ENCODE measurements at regions not wholly inside any gene's neighbourhood (a gene's known extent, or its start where the extent isn't known, plus 50 kb on each side); places are given as distances from the start of the nearest gene placed in this dataset.

DNA sequence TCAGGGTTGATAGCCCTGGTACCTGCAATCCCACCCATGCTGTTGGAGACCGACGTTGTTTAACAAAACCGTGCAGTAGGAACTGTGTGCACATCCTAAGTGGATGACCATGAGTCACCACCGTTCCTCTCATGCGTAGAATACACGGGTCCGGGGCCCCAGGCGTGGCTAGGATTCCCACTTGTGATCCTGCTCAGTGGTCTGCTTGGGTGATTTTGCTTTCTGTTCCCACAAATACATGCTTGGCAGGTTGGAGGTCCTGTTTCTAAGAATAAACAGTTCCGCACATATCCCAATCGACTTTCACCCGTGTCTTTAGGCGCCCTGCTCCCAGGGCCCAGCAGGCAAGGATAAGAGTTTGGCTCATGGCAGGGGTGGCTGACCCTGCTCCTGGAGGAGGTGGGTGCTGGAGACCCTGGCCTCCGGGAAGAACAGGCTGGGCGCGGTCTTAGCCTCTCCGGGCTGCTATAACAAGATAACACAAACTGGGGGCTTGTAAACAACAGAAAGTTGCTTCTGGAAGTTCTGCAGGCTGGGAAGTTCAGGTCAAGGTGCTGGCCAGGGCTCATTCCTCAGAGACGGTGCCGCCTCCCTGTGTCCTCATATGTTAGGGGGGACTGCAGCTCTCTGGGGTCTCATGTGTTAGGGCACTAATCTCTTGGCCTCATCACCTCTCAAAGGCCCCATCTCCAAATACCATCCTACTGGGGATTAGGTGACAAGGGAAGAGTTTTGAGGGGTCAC, 1028.3 kb downstream of the BRD1 start:
- TF ChIP-seq SIN3A (IDR thresholded peaks at IDR 0.05; ENCODE audit: borderline replicate concordance, insufficient read depth, low read depth, low read length) (no peak), POLR2AphosphoS5 (IDR thresholded peaks at IDR 0.05; ENCODE audit: low read depth, low read length) (no peak), TCF7L2 (IDR thresholded peaks at IDR 0.05; ENCODE audit: low read depth, low read length) (no peak)
- TF ChIP-seq, protein P1, sequence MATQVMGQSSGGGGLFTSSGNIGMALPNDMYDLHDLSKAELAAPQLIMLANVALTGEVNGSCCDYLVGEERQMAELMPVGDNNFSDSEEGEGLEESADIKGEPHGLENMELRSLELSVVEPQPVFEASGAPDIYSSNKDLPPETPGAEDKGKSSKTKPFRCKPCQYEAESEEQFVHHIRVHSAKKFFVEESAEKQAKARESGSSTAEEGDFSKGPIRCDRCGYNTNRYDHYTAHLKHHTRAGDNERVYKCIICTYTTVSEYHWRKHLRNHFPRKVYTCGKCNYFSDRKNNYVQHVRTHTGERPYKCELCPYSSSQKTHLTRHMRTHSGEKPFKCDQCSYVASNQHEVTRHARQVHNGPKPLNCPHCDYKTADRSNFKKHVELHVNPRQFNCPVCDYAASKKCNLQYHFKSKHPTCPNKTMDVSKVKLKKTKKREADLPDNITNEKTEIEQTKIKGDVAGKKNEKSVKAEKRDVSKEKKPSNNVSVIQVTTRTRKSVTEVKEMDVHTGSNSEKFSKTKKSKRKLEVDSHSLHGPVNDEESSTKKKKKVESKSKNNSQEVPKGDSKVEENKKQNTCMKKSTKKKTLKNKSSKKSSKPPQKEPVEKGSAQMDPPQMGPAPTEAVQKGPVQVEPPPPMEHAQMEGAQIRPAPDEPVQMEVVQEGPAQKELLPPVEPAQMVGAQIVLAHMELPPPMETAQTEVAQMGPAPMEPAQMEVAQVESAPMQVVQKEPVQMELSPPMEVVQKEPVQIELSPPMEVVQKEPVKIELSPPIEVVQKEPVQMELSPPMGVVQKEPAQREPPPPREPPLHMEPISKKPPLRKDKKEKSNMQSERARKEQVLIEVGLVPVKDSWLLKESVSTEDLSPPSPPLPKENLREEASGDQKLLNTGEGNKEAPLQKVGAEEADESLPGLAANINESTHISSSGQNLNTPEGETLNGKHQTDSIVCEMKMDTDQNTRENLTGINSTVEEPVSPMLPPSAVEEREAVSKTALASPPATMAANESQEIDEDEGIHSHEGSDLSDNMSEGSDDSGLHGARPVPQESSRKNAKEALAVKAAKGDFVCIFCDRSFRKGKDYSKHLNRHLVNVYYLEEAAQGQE (IDR thresholded peaks at IDR 0.05; ENCODE audit: insufficient read depth in 1 of 2, low read depth in 2 of 2, low read length in 1 of 2) = no peak
- TF ChIP-seq, protein P2, sequence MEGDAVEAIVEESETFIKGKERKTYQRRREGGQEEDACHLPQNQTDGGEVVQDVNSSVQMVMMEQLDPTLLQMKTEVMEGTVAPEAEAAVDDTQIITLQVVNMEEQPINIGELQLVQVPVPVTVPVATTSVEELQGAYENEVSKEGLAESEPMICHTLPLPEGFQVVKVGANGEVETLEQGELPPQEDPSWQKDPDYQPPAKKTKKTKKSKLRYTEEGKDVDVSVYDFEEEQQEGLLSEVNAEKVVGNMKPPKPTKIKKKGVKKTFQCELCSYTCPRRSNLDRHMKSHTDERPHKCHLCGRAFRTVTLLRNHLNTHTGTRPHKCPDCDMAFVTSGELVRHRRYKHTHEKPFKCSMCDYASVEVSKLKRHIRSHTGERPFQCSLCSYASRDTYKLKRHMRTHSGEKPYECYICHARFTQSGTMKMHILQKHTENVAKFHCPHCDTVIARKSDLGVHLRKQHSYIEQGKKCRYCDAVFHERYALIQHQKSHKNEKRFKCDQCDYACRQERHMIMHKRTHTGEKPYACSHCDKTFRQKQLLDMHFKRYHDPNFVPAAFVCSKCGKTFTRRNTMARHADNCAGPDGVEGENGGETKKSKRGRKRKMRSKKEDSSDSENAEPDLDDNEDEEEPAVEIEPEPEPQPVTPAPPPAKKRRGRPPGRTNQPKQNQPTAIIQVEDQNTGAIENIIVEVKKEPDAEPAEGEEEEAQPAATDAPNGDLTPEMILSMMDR (IDR thresholded peaks at IDR 0.05) = no peak
- BruUV-seq (replicated peaks) = no TSS peak
- in situ Hi-C loops (cut with HindIII; ENCODE audit: low pct_unique_long_range_greater_than_20kb, low sequenced_read_pairs) (no loop called here), intact Hi-C loops (cut with micrococcal nuclease; ENCODE audit: unreplicated experiment) (no loop called here)
- Histone ChIP-seq H3K27me3 (ENCODE audit: control insufficient read depth, insufficient read depth, low read length) (no peaks in the 10 kb centered on the region), H3K27ac (ENCODE audit: low read length) (no peak overlapping the region), H3K4me1 (ENCODE audit: control insufficient read depth, insufficient read depth, low read length) (no peaks in the 10 kb centered on the region), H3K36me3 (ENCODE audit: control insufficient read depth, insufficient read depth, low read length) (no peaks in the 10 kb centered on the region), H3K9me3 (ENCODE audit: control insufficient read depth, insufficient read depth, low read depth, low read length) (no peaks in the 10 kb centered on the region), H3K4me3 (ENCODE audit: low read depth in 2 of 2, low read length in 2 of 2) (no peak overlapping the region)
- ATAC-seq (no peak), DNase-seq (ENCODE audit: low read depth, low spot score) (no peak)
- ChIA-PET POLR2A (no interaction called here), CTCF (no interaction called here)

DNA sequence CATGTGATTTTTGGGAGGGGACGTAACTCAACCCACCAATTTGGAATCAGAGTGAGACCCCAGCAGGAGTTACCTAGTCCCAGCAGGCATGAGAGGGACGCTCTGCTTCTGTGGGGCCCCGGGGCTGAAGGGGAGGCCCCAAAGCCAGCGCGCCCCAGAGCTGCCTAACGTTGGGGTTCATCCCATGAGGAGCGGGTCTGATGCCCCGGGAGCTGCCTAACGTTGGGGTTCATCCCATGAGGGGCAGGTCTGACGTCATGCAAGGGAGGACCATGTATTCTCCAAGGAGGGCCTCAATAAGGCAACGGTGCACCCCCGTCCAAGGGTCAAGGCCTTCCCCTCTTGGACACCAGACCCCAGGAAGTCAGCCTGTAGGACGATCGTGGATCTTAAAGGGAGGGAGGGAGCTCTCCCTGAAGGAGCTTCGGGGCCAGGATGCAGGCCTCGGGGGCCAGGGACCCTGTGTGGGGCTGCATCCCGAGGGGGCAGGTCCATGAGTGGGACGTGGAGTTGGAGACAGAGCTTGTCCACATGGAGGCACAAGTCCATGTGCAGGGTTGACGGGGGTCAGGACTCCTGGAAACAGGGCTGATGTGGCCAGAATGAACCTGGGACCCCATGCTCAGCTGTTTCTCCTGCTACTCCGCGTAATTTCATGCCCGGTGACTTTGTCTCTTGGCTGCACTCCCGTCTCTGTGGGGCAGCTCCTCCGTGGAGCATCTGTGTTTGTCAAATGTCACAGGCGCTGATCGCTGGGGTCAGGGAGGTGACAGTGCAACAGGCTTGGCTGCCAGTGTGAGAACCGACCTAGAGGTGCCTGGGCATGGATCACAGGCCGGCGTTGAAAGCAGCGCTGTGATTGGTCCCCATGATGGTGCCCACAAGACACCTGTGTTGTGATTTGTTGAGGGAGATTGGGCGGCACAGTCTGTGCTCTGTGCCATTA, 1029.1 kb downstream of the BRD1 start:
- ChIA-PET POLR2A (no interaction called here), CTCF (no interaction called here)
- Histone ChIP-seq H3K4me3 (ENCODE audit: low read depth in 2 of 2, low read length in 2 of 2) (no peak overlapping the region), H3K9me3 (ENCODE audit: control insufficient read depth, insufficient read depth, low read depth, low read length) (no peaks in the 10 kb centered on the region), H3K27ac (ENCODE audit: low read length) (no peak overlapping the region), H3K36me3 (ENCODE audit: control insufficient read depth, insufficient read depth, low read length) (no peaks in the 10 kb centered on the region), H3K4me1 (ENCODE audit: control insufficient read depth, insufficient read depth, low read length) (no peaks in the 10 kb centered on the region), H3K27me3 (ENCODE audit: control insufficient read depth, insufficient read depth, low read length) (no peaks in the 10 kb centered on the region)
- in situ Hi-C loops (cut with HindIII; ENCODE audit: low pct_unique_long_range_greater_than_20kb, low sequenced_read_pairs) (no loop called here), intact Hi-C loops (cut with micrococcal nuclease; ENCODE audit: unreplicated experiment) (no loop called here)
- ATAC-seq = no peak
- BruUV-seq (replicated peaks) = no TSS peak
- no peak for DNase-seq (ENCODE audit: low read depth, low spot score)
- TF ChIP-seq, protein P1 (IDR thresholded peaks at IDR 0.05; ENCODE audit: insufficient read depth in 1 of 2, low read depth in 2 of 2, low read length in 1 of 2) = no peak
- TF ChIP-seq SIN3A (IDR thresholded peaks at IDR 0.05; ENCODE audit: borderline replicate concordance, insufficient read depth, low read depth, low read length) (no peak), POLR2AphosphoS5 (IDR thresholded peaks at IDR 0.05; ENCODE audit: low read depth, low read length) (no peak), TCF7L2 (IDR thresholded peaks at IDR 0.05; ENCODE audit: low read depth, low read length) (no peak)
- TF ChIP-seq, protein P2 (IDR thresholded peaks at IDR 0.05) = no peak

Measured in Panc1 (cell line).